HG03558 (cell line): ENCODE measurements at regions not wholly inside any gene's neighbourhood (a gene's known extent, or its start where the extent isn't known, plus 50 kb on each side); places are given as distances from the start of the nearest gene placed in this dataset.
"Not testable (repeated sequence)": the region's sequence is repeated elsewhere in the genome, so short reads cannot be mapped to it uniquely, and the experiment has no call there.

Source experiments
- ATAC-seq: cut with Tn5 transposase; IDR thresholded peaks from one replicate; pipeline ENCODE4 v1.9.1; 2021; ENCODE audit warnings: moderate number of reproducible peaks; ENCODE audit not compliant: unreplicated experiment; ENCODE audit errors: extremely low read depth

DNA sequence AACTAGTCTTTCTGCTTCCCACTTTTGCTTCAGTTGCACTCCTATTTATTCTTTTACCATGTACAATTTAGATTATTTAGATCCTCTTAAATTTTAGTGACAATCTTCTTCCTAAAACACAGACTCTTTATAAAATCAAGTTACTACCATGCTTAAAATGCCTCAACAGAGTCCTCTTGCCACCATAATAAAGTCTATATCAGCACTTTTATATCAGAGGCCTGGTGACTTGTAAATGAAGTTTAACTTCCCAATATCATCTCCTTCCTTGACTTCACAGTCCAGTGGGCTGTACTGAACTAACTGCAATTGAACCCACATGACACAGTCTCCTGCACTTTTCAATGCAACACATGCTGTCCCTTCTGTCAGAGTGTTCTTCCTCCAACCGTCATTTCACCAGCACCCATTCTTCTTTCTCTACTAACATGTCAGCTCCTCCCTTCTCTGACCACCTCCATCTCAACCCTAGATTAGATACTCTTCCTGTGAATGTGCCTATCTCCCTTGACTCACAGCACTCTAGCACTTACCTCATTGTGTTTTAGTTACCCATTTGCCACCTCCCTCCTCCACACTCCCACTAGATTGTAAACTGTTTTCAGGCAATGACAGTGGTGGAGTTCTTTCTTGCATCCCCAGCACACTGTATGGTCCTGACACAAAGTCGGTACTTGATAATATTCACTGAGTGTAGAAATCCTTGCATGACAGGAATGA is 414.9 kb downstream of the SATB2 start:
- ATAC-seq, result no peak

DNA sequence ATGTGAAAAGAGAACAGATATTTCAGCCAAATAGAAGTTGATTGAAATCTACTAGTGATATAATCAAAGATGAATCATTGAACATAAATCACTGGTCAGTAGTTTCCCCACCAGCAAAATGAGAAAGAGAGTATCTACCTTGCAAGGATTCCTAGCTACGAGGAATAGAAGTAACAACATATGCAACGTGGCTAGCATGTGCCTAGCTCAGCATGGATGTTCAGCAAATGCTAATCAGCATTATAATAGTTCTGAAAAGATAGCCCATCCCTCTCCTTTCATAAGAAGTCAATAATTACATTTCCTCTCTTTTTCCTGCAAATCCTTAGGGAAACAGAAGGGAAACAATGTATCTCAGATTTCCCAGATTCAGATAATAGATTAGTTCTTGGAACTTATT is 417.2 kb downstream of the SATB2 start:
- ATAC-seq, result no peak

- not testable (repeated sequence) for ATAC-seq
Observed at GRCh38 chr2:199033761-199034160, 424.0 kb downstream of the SATB2 start.

DNA sequence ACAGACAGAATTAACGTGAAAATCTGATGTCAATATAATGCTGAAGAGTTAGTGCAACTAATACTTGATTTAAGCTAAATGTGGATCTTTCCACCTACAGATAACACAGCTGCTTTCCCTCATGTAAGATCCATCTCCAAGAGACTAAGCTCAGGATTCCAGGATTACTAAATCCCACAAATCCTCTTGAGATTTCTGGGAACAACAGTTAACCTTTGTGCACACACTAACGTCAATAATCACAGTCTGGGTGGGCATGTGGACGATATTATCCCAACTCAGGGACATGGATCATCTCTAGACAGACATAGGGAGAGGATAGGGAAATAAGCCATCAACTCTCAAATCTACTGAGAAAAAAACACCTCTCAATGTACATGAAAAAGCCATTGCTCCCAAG is 432.6 kb downstream of the SATB2 start:
- ATAC-seq, result no peak

- ATAC-seq, result no peak
Observed at GRCh38 chr2:199024224-199024623, 433.5 kb downstream of the SATB2 start.

DNA sequence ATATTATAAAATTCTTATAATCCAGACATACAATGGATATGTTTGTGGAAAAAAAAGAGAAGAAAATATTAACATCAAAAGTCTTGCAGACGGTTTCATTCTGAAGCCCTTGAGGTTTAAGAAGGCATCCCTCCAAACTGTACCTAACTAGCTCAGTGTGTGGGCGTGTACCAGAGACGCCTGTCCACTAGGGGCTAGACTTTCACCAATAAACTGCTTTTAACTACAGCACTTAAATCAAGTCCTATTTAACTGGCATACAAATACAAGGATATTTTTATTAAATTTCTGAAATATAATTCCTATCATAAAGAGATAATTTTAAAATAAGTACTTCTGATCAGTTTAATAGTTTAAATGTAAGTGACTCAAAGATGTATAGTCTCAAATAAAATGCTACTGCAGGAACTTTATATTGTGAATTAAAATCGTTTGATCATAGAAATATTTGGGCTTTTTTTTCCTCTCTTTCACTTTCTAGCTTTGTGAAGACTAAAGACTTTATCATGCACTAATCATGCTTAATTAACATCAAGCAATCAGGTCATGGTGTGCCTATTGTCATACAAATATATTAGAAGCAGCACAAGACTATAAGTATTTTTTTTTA is 437.7 kb downstream of the SATB2 start:
- no peak for ATAC-seq

DNA sequence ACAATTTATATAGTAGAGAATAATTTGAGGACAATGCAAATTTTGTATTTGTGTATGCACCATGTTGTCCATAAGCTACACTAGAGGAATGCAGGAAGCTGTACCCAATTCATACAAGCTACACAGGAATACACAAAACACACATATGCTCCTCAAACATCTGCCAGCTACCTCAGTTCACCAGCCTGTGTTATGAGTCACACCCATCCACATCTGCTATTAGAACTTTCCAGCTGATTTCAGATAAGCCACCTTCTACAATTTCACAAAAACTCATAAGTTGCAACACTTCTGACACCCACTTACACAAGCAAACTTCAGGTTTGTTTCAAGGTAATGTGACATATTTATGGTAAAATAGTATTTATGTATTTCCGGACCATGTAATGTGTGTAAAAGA is 438.9 kb downstream of the SATB2 start:
- ATAC-seq, result no peak

- no peak for ATAC-seq
Observed at GRCh38 chr2:199015072-199015471, 442.7 kb downstream of the SATB2 start.

- no peak for ATAC-seq
Observed at GRCh38 chr2:199014226-199014625, 443.5 kb downstream of the SATB2 start.

GRCh38 chr2:199011908-199012307 is 445.8 kb downstream of the SATB2 start:
- ATAC-seq, result no peak

DNA sequence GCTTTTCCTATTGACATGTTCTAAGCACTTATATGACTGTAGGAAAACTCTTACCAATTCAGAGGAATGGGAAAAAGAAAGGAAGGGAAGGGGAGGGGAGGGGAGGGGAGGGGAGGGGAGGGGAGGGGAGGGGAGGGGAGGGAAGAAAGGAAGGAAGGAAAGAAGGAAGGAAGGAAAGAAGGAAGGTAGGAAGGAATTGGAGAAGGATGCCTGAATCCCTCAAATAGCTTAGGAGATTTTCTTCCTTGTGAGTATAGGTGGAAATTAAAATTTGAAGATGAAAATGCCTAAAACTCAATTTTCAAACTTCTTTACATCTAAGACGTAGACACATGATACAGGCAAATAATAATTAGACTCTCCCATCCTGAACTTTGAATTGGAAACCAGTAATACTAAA is 463.1 kb downstream of the SATB2 start:
- no peak for ATAC-seq

DNA sequence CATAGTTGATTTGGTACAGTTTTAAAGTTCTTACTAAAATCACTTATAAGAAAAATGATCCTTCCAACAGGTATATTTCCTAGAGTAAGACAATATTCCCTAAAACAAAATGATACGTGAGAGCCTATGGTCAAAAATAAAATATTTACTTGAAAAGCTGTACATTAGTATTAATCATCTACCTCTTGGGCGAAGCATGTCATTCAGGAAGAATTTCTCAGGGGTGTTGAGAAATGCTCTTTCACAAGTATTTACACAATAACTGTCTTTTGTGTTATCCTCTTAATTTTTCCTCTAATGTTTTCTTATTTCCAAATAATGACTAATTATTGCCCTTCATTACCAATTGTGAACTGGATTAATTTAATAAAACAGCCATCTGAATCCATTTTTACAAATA is 466.3 kb downstream of the SATB2 start:
- no peak for ATAC-seq

DNA sequence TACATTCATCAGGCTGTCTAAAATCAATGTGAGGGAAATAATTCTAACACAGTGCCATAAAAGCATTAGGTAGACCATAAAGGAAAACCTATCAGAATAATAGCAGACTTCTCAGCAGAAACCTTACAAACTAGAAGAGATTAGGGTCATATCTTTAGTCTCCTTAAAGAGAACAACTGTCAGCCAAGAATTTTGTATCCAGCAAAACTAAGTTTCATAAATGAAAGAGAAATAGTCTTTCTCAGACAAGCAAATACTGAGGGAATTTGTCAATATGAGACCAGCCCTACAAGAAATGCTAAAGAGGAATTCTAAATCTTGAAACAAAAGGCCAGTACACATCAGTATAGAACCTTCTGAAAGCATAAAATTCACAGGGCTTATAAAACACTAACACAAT is 482.0 kb downstream of the SATB2 start:
- ATAC-seq, result no peak

GRCh38 chr2:198973785-198974184 is 484.0 kb downstream of the SATB2 start:
- ATAC-seq, result no peak

DNA sequence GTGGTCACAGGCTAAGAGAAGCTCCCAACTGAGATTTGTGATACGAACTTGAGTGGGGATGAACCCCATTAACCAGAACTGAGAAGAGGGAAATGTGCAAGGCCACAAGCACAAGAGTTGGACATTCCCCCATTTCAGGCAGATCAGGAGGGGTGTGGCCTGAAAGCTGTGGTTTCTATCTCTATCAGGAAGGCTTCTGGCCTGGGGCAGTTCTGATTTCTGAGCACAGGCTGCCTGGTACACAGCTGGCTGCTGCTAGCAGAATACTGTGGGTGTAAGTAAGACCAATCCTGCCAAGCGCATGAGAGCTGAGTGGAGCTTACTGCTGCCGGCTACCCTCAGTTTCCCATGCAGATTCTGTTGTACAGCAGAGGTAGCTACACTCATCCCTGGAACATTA is 484.6 kb downstream of the SATB2 start:
- no peak for ATAC-seq

GRCh38 chr2:198968545-198968944 is 489.2 kb downstream of the SATB2 start:
- no peak for ATAC-seq

- no peak for ATAC-seq
Observed at GRCh38 chr2:198966269-198966668, 491.5 kb downstream of the SATB2 start.

DNA sequence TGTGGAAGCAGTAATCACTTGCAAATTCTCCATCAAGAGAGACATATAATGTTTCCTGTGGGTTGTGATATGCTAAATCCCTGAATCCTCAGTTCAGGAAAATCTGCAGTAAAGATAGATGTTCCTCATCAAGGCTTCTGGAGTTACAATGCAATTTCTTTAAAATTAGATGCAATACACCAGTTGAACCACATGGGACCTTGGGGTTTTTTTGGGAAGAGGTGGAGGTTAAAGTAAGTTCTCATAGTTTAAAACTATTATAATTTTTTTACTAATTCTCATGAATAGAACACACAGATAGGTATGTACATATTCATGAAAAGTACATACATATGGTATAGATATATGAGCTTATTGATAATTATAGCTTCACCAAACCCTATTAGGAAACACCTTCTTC is 496.2 kb downstream of the SATB2 start:
- no peak for ATAC-seq

GRCh38 chr2:198957181-198957580 is 500.6 kb downstream of the SATB2 start:
- ATAC-seq, result no peak

- ATAC-seq, result no peak
Observed at GRCh38 chr2:198953328-198953727, 504.4 kb downstream of the SATB2 start.

GRCh38 chr2:198950803-198951202 is 506.9 kb downstream of the SATB2 start:
- no peak for ATAC-seq

DNA sequence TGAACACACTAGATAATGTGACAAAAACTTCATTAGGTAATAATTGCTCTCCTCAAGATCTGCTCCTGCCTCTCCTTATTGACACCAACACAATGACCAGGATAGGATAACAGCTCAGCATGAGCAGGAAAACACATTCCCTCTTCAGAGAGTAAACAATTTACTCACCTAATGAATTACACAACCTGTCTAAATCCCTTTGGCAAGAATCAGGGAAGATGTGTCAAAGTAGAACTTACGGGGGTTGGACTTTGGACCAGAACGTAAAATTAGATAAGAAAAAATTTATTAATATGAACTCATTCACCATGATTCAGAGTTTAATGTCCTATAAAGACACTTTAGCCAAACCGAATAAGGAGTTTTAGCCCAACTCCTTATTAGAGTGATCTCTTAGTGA is 512.2 kb downstream of the SATB2 start:
- ATAC-seq, result no peak
